ENCODE measurements at regions not wholly inside any gene's neighbourhood (a gene's known extent, or its start where the extent isn't known, plus 50 kb on each side); places are given as distances from the start of the nearest gene placed in this dataset.

DNA sequence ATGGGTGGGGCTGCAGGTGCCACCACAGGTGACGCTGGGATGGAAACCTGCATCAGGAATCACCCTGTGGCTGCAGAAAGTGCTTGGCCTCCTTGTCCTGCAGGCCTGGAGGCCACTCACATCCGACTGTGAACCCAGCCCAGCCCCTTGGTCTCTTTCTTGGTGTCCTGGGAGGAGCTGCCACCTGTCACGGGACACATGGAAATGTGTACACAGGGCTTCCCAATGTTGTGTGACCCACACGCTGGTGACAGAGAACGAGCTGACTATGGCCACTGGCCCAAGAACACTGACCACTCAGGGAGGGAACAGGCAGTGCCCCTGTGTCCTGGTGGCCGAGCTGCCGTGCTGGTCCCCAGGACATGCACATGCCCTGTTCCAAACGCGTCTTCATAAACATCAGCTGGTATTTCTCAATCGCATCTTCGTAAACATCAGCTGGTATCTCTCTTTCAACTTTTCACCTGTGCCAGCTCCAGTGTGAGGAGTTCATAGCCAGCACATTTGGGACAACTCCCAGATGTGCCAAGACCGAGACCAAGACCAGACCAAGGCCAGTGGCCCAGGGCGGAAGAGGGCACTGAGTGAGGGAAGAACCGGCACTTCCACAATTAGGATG lies 57.9 kb upstream of the INPP5A start:
- H4K20me1 ChIP-seq (replicated peaks; ENCODE audit: control insufficient read depth, insufficient read depth, low read length) = no peaks in the 10 kb centered on the region
- WGBS (ENCODE audit: insufficient coverage, low coverage, missing lambda C conversion rate) = 9% methylated on average over 11 of the region's 14 CpGs
- H3K36me3 ChIP-seq (ENCODE audit: control insufficient read depth, insufficient read depth, low read length) = no peaks in the 10 kb centered on the region
- H3K4me3 ChIP-seq = no peak overlapping the region
- BruUV-seq (replicated peaks) = no TSS peak
- in situ Hi-C loops (cut with MboI) = no loop called here
- DNase-seq (ENCODE audit: extremely low read depth in 1 of 4, low spot score in 3 of 4) = no peak
- H3K4me2 ChIP-seq (ENCODE audit: insufficient read depth, low read length) = no peak overlapping the region
- FAIRE-seq = no peak
- POLR2A ChIA-PET = no interaction called here
- CTCF ChIA-PET (ENCODE audit: low intra/inter-chr PET ratio) = no interaction called here
- no peak overlapping the region for H3K9ac ChIP-seq (ENCODE audit: insufficient read depth in 1 of 2, low read depth in 2 of 2, low read length in 2 of 2)
- H3K27ac ChIP-seq (ENCODE audit: extremely low read depth, low read depth, low read length) = no peak overlapping the region
- no peaks in the 10 kb centered on the region for H3K79me2 ChIP-seq (ENCODE audit: control insufficient read depth, insufficient read depth, low read length)
- no peak for ATAC-seq
- peaks cover 19 to 31% of the 10 kb centered on the region in 2 experiments; a peak in 4 of 5 replicates for H3K27me3 ChIP-seq (ENCODE audit: control insufficient read depth in 2 of 2, insufficient read depth in 2 of 2, low read length in 2 of 2)
- no peaks in the 10 kb centered on the region for H3K9me1 ChIP-seq (ENCODE audit: control insufficient read depth, insufficient read depth, low read length)
- H3K4me1 ChIP-seq (replicated peaks in 1 of 2; ENCODE audit: control insufficient read depth in 2 of 2, insufficient read depth in 2 of 2, low read length in 2 of 2) = no peaks in the 10 kb centered on the region; a peak in 1 of 5 replicates
- intact Hi-C loops (cut with micrococcal nuclease) = no loop called here
- no peaks in the 10 kb centered on the region for H3K9me3 ChIP-seq (replicated peaks; ENCODE audit: control insufficient read depth, insufficient read depth, low read depth, low read length)
- no peak overlapping the region for H2AFZ ChIP-seq (ENCODE audit: low read depth, low read length)
- TF ChIP-seq, protein P1, sequence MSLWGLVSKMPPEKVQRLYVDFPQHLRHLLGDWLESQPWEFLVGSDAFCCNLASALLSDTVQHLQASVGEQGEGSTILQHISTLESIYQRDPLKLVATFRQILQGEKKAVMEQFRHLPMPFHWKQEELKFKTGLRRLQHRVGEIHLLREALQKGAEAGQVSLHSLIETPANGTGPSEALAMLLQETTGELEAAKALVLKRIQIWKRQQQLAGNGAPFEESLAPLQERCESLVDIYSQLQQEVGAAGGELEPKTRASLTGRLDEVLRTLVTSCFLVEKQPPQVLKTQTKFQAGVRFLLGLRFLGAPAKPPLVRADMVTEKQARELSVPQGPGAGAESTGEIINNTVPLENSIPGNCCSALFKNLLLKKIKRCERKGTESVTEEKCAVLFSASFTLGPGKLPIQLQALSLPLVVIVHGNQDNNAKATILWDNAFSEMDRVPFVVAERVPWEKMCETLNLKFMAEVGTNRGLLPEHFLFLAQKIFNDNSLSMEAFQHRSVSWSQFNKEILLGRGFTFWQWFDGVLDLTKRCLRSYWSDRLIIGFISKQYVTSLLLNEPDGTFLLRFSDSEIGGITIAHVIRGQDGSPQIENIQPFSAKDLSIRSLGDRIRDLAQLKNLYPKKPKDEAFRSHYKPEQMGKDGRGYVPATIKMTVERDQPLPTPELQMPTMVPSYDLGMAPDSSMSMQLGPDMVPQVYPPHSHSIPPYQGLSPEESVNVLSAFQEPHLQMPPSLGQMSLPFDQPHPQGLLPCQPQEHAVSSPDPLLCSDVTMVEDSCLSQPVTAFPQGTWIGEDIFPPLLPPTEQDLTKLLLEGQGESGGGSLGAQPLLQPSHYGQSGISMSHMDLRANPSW (CRISPR knock-in tag; IDR thresholded peaks at IDR 0.05) = no peak
- TF ChIP-seq GABPA (tag; conservative IDR thresholded peaks at IDR 0.05; ENCODE audit: low read depth) = no peak
- TF ChIP-seq ZNF318 (IDR thresholded peaks at IDR 0.05; ENCODE audit: borderline replicate concordance in 1 of 2, low read depth in 1 of 2) = no peak
- TF ChIP-seq DNMT1 (IDR thresholded peaks at IDR 0.05) = no peak
- TF ChIP-seq SIX5 (IDR thresholded peaks at IDR 0.05; ENCODE audit: borderline replicate concordance in 1 of 2, insufficient read depth in 1 of 2, low read depth in 1 of 2, low read length in 2 of 2) = no peak
- TF ChIP-seq TOE1 (IDR thresholded peaks at IDR 0.05; ENCODE audit: borderline replicate concordance) = no peak
- TF ChIP-seq TOE1 (CRISPR knock-in tag; IDR thresholded peaks at IDR 0.05; ENCODE audit: borderline replicate concordance, low read depth) = no peak
- no peak for TF ChIP-seq HNRNPUL1 (IDR thresholded peaks at IDR 0.05; ENCODE audit: low read length)
- TF ChIP-seq, protein P2, sequence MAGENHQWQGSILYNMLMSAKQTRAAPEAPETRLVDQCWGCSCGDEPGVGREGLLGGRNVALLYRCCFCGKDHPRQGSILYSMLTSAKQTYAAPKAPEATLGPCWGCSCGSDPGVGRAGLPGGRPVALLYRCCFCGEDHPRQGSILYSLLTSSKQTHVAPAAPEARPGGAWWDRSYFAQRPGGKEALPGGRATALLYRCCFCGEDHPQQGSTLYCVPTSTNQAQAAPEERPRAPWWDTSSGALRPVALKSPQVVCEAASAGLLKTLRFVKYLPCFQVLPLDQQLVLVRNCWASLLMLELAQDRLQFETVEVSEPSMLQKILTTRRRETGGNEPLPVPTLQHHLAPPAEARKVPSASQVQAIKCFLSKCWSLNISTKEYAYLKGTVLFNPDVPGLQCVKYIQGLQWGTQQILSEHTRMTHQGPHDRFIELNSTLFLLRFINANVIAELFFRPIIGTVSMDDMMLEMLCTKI (IDR thresholded peaks at IDR 0.05; ENCODE audit: partially characterized antibody) = no peak
